ENCODE measurements at regions not wholly inside any gene's neighbourhood (a gene's known extent, or its start where the extent isn't known, plus 50 kb on each side); places are given as distances from the start of the nearest gene placed in this dataset.

DNA sequence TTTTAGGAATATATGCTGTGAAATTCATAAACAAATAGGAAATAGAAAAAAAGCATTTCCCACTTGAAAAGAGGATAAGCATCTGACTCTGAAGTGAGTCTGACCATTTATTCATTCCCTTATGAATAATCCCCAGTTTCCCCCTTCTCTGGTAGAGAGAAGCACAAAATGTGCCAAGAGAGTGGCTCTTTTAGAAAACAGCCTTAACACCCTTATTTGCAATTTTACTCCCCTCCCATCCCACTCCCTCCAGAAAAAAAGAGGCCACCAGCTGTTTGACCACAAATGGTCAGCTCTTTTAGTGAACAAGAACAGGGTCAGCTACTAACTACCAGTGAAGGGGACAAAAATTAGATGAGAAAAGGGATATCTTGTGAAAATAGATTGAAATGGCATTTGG, 184.5 kb upstream of the ADAMTS9 start (continued):
- TF ChIP-seq, protein P1, sequence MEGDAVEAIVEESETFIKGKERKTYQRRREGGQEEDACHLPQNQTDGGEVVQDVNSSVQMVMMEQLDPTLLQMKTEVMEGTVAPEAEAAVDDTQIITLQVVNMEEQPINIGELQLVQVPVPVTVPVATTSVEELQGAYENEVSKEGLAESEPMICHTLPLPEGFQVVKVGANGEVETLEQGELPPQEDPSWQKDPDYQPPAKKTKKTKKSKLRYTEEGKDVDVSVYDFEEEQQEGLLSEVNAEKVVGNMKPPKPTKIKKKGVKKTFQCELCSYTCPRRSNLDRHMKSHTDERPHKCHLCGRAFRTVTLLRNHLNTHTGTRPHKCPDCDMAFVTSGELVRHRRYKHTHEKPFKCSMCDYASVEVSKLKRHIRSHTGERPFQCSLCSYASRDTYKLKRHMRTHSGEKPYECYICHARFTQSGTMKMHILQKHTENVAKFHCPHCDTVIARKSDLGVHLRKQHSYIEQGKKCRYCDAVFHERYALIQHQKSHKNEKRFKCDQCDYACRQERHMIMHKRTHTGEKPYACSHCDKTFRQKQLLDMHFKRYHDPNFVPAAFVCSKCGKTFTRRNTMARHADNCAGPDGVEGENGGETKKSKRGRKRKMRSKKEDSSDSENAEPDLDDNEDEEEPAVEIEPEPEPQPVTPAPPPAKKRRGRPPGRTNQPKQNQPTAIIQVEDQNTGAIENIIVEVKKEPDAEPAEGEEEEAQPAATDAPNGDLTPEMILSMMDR (conservative IDR thresholded peaks at IDR 0.05; ENCODE audit: low read depth in 2 of 2): no peak
- TF ChIP-seq CREB1 (CRISPR knock-in tag; IDR thresholded peaks at IDR 0.05; ENCODE audit: low read depth): no peak
- TF ChIP-seq ZNF114 (CRISPR knock-in tag; IDR thresholded peaks at IDR 0.05): no peak
- TF ChIP-seq, protein P2, sequence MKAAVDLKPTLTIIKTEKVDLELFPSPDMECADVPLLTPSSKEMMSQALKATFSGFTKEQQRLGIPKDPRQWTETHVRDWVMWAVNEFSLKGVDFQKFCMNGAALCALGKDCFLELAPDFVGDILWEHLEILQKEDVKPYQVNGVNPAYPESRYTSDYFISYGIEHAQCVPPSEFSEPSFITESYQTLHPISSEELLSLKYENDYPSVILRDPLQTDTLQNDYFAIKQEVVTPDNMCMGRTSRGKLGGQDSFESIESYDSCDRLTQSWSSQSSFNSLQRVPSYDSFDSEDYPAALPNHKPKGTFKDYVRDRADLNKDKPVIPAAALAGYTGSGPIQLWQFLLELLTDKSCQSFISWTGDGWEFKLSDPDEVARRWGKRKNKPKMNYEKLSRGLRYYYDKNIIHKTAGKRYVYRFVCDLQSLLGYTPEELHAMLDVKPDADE (IDR thresholded peaks at IDR 0.05): no peak
- TF ChIP-seq POLR2AphosphoS5 (IDR thresholded peaks at IDR 0.05; ENCODE audit: low read depth): no peak
- TF ChIP-seq EZH2 (IDR thresholded peaks at IDR 0.05; ENCODE audit: low read depth, unreplicated experiment): no peak

DNA sequence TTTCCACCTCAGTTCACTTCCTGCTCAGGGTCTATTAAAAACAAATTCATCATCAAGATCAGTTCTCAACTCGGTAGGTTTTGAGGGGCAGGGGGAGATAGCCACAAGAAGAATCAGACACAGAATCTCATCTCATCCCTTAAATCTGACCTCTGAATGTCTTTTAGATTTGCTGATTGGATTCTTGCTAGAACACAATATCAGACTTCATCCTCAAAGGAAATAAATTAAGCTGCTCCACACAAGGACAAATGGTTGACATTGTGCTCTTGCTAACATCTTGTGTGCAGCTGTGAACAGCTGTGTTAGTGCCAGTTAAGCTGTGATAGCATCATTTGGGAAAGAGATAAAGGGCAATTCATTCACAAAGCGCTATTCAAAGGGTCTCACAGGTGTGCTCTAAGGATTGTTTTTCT, 184.0 kb upstream of the ADAMTS9 start:
- no peaks in the 10 kb centered on the region for H4K20me1 ChIP-seq (replicated peaks; ENCODE audit: insufficient read depth)
- H3K27me3 Mint-ChIP-seq (ENCODE audit: insufficient read depth, low read depth, poor library complexity): peaks cover 2% of the 10 kb centered on the region
- no peak overlapping the region for H3K4me3 Mint-ChIP-seq
- H3K9me2 ChIP-seq (ENCODE audit: insufficient read depth): peaks cover 9% of the 10 kb centered on the region; the same call in 1 of the 2 replicates
- no peak overlapping the region for H3K4me3 ChIP-seq
- no peaks in the 10 kb centered on the region for H3K36me3 Mint-ChIP-seq (ENCODE audit: low read depth)
- no peak overlapping the region for H2AFZ ChIP-seq
- no peaks in the 10 kb centered on the region for H3K79me2 ChIP-seq (replicated peaks; ENCODE audit: insufficient read depth)
- no peaks in the 10 kb centered on the region for H3K27me3 ChIP-seq (ENCODE audit: insufficient read depth)
- H3K4me1 ChIP-seq (ENCODE audit: insufficient read depth): no peaks in the 10 kb centered on the region
- peaks cover 4% of the 10 kb centered on the region; the same call in 2 of the 3 replicates for H3K4me1 Mint-ChIP-seq
- H3K36me3 ChIP-seq (ENCODE audit: insufficient read depth): no peaks in the 10 kb centered on the region
- H3K9me3 Mint-ChIP-seq: no peaks in the 10 kb centered on the region; the same call in 2 of the 3 replicates
- no peak overlapping the region for H3K4me2 ChIP-seq
- DNase-seq (ENCODE audit: low spot score) (no peak), ATAC-seq (no peak)
- H3K27ac Mint-ChIP-seq: no peak overlapping the region
- no peak overlapping the region for H3K27ac ChIP-seq (ENCODE audit: low read depth)
- H3F3A ChIP-seq (replicated peaks; ENCODE audit: low read depth): no peaks in the 10 kb centered on the region
- no peak for TF ChIP-seq EZH2 (IDR thresholded peaks at IDR 0.05; ENCODE audit: low read depth, unreplicated experiment)
- no peak for TF ChIP-seq JUNB (IDR thresholded peaks at IDR 0.05; ENCODE audit: unreplicated experiment)
- TF ChIP-seq ZNF114 (CRISPR knock-in tag; IDR thresholded peaks at IDR 0.05): no peak
- TF ChIP-seq, protein P3, sequence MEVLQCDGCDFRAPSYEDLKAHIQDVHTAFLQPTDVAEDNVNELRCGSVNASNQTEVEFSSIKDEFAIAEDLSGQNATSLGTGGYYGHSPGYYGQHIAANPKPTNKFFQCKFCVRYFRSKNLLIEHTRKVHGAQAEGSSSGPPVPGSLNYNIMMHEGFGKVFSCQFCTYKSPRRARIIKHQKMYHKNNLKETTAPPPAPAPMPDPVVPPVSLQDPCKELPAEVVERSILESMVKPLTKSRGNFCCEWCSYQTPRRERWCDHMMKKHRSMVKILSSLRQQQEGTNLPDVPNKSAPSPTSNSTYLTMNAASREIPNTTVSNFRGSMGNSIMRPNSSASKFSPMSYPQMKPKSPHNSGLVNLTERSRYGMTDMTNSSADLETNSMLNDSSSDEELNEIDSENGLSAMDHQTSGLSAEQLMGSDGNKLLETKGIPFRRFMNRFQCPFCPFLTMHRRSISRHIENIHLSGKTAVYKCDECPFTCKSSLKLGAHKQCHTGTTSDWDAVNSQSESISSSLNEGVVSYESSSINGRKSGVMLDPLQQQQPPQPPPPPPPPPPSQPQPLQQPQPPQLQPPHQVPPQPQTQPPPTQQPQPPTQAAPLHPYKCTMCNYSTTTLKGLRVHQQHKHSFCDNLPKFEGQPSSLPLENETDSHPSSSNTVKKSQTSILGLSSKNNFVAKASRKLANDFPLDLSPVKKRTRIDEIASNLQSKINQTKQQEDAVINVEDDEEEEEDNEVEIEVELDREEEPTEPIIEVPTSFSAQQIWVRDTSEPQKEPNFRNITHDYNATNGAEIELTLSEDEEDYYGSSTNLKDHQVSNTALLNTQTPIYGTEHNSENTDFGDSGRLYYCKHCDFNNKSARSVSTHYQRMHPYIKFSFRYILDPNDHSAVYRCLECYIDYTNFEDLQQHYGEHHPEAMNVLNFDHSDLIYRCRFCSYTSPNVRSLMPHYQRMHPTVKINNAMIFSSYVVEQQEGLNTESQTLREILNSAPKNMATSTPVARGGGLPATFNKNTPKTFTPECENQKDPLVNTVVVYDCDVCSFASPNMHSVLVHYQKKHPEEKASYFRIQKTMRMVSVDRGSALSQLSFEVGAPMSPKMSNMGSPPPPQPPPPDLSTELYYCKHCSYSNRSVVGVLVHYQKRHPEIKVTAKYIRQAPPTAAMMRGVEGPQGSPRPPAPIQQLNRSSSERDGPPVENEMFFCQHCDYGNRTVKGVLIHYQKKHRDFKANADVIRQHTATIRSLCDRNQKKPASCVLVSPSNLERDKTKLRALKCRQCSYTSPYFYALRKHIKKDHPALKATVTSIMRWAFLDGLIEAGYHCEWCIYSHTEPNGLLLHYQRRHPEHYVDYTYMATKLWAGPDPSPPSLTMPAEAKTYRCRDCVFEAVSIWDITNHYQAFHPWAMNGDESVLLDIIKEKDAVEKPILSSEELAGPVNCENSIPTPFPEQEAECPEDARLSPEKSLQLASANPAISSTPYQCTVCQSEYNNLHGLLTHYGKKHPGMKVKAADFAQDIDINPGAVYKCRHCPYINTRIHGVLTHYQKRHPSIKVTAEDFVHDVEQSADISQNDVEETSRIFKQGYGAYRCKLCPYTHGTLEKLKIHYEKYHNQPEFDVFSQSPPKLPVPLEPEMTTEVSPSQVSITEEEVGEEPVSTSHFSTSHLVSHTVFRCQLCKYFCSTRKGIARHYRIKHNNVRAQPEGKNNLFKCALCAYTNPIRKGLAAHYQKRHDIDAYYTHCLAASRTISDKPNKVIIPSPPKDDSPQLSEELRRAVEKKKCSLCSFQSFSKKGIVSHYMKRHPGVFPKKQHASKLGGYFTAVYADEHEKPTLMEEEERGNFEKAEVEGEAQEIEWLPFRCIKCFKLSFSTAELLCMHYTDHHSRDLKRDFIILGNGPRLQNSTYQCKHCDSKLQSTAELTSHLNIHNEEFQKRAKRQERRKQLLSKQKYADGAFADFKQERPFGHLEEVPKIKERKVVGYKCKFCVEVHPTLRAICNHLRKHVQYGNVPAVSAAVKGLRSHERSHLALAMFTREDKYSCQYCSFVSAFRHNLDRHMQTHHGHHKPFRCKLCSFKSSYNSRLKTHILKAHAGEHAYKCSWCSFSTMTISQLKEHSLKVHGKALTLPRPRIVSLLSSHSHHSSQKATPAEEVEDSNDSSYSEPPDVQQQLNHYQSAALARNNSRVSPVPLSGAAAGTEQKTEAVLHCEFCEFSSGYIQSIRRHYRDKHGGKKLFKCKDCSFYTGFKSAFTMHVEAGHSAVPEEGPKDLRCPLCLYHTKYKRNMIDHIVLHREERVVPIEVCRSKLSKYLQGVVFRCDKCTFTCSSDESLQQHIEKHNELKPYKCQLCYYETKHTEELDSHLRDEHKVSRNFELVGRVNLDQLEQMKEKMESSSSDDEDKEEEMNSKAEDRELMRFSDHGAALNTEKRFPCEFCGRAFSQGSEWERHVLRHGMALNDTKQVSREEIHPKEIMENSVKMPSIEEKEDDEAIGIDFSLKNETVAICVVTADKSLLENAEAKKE (CRISPR knock-in tag; IDR thresholded peaks at IDR 0.05): no peak
- TF ChIP-seq ZNF331 (CRISPR knock-in tag; IDR thresholded peaks at IDR 0.05; ENCODE audit: low read depth): no peak
- TF ChIP-seq EZH2phosphoT487 (IDR thresholded peaks at IDR 0.05; ENCODE audit: unreplicated experiment): no peak
- no peak for TF ChIP-seq CREB1 (CRISPR knock-in tag; IDR thresholded peaks at IDR 0.05; ENCODE audit: low read depth)
- TF ChIP-seq, protein P2 (IDR thresholded peaks at IDR 0.05): no peak
- no peak for TF ChIP-seq POLR2AphosphoS5 (IDR thresholded peaks at IDR 0.05; ENCODE audit: low read depth)
- TF ChIP-seq, protein P4, sequence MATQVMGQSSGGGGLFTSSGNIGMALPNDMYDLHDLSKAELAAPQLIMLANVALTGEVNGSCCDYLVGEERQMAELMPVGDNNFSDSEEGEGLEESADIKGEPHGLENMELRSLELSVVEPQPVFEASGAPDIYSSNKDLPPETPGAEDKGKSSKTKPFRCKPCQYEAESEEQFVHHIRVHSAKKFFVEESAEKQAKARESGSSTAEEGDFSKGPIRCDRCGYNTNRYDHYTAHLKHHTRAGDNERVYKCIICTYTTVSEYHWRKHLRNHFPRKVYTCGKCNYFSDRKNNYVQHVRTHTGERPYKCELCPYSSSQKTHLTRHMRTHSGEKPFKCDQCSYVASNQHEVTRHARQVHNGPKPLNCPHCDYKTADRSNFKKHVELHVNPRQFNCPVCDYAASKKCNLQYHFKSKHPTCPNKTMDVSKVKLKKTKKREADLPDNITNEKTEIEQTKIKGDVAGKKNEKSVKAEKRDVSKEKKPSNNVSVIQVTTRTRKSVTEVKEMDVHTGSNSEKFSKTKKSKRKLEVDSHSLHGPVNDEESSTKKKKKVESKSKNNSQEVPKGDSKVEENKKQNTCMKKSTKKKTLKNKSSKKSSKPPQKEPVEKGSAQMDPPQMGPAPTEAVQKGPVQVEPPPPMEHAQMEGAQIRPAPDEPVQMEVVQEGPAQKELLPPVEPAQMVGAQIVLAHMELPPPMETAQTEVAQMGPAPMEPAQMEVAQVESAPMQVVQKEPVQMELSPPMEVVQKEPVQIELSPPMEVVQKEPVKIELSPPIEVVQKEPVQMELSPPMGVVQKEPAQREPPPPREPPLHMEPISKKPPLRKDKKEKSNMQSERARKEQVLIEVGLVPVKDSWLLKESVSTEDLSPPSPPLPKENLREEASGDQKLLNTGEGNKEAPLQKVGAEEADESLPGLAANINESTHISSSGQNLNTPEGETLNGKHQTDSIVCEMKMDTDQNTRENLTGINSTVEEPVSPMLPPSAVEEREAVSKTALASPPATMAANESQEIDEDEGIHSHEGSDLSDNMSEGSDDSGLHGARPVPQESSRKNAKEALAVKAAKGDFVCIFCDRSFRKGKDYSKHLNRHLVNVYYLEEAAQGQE (IDR thresholded peaks at IDR 0.05; ENCODE audit: unreplicated experiment): no peak
